Astrocyte of the cerebellum (primary cell): ENCODE measurements at regions not wholly inside any gene's neighbourhood (a gene's known extent, or its start where the extent isn't known, plus 50 kb on each side); places are given as distances from the start of the nearest gene placed in this dataset.

ENCODE experiments used
- DNase-seq: peaks from one replicate; pipeline ENCODE4 v3.0.0-alpha.2; 2011; ENCODE audit warnings: low read depth
- H3K4me3 ChIP-seq: 2 replicates; pipeline ENCODE4 v1.5.1; 2011; ENCODE audit warnings: mild to moderate bottlenecking, low read depth, low read length, moderate library complexity
- in situ Hi-C: cut with HindIII; loops from 2 replicates; pipeline ENCODE4 v1.10.0; 2017; ENCODE audit warnings: low sequenced_read_pairs
- TF ChIP-seq, protein P1 (sequence below): IDR thresholded peaks from 2 replicates; pipeline ENCODE4 v1.5.1; 2012; ENCODE audit warnings: low read length, low read depth, moderate library complexity, mild to moderate bottlenecking; ENCODE audit errors: missing control alignments

DNA sequence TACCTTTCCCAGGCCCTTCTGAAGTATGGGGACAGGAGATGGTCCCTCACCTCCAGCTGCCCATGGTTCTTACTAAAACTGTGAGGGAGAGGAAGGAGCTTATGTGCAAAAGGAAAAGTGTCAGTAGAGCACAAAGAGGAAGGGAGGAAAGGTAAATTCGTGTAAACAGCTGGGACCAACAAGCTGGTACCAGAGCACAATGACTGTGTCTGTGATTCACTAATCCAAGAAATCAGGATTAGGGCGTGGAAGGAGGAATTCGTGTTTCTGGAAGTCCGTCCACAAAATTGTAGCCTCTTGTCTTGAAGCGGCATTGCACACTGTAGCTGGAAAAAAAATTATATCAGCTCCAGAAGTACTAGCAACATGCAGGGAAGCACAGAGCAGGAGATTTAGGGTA is 129.0 kb upstream of the RREB1 start:
- H3K4me3 ChIP-seq = no peak overlapping the region
- TF ChIP-seq, protein P1, sequence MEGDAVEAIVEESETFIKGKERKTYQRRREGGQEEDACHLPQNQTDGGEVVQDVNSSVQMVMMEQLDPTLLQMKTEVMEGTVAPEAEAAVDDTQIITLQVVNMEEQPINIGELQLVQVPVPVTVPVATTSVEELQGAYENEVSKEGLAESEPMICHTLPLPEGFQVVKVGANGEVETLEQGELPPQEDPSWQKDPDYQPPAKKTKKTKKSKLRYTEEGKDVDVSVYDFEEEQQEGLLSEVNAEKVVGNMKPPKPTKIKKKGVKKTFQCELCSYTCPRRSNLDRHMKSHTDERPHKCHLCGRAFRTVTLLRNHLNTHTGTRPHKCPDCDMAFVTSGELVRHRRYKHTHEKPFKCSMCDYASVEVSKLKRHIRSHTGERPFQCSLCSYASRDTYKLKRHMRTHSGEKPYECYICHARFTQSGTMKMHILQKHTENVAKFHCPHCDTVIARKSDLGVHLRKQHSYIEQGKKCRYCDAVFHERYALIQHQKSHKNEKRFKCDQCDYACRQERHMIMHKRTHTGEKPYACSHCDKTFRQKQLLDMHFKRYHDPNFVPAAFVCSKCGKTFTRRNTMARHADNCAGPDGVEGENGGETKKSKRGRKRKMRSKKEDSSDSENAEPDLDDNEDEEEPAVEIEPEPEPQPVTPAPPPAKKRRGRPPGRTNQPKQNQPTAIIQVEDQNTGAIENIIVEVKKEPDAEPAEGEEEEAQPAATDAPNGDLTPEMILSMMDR = no peak
- in situ Hi-C loops = no loop called here
- no peak for DNase-seq

DNA sequence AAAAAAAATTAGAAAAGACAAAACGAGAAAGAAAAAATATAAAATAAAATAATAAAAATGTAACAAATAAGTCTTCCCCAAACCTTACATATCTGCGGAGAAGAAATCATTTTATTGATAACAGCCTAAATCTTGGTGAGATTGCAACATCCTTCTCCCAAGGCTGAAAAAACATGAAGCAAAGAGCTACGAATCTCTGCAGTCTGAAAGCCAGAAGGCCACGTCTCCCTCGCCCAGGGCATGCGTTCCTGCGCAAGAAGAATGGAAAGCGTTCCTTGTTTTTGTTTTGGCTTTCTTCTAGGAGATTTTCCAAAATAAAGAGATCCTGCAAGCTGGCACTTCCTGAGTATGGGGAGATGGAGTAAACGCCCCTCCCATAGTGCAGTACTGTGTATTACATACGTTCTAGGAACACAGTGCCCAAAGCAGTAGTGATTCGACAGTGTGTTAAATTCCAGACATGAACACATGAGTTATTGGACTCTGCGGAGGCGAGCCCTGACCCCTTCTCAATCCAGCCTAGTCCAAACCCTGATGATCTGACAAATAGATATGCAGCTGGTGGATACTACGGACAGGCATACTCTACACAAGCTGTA is 126.7 kb upstream of the RREB1 start:
- no peak for DNase-seq
- TF ChIP-seq, protein P1 = no peak
- in situ Hi-C loops = no loop called here
- H3K4me3 ChIP-seq = no peak overlapping the region

DNA sequence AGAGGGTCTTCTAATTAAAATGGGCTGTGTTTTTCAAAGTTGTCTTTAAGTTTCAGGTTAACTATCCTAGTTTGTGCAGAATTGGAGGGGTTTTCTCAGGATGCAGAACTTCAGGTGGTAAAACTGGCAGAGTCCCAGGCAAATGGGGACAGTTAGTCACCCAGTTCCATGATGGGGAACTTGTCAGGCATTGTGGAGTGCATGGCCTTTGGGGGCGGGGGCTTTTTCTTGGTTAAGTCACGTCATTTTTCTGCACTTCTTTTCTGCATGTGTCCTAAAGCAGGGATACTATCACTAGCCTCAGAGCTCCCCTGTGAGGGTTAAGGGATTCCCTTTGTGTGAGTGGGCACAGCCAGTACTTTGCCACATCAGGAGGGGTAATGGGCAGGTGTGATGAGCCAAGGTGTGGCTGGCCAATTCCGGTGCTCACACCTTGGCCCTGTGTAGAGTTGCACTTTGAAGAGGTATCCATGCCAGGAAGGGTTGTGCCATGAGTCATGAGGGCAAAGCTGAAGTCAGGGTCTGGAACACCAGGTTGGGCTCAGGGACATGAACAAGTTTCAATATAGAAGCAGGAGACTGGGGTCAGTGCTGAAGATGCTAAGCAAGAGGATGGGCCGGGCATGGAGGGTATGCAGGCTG is 126.0 kb upstream of the RREB1 start:
- no peak overlapping the region for H3K4me3 ChIP-seq
- TF ChIP-seq, protein P1 = no peak
- in situ Hi-C loops = no loop called here
- no peak for DNase-seq

DNA sequence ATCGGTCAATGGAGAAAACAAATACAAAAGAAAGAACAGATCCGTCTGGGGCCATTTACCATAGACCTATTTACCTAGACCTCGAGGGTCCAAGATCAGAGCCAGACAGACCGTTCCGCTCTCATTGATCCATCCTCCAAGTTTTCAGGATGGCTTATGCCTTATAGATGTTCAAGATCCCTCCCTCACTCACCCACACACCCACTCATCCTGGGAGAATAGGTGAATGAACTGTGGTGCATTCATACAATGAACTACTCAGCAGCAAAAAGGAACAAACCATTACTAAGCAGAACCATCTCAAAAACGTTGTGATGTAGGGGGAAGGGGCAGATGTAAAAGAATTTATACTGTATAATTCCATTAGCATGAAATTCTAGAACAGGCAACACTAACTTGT is 125.1 kb upstream of the RREB1 start:
- in situ Hi-C loops = no loop called here

DNA sequence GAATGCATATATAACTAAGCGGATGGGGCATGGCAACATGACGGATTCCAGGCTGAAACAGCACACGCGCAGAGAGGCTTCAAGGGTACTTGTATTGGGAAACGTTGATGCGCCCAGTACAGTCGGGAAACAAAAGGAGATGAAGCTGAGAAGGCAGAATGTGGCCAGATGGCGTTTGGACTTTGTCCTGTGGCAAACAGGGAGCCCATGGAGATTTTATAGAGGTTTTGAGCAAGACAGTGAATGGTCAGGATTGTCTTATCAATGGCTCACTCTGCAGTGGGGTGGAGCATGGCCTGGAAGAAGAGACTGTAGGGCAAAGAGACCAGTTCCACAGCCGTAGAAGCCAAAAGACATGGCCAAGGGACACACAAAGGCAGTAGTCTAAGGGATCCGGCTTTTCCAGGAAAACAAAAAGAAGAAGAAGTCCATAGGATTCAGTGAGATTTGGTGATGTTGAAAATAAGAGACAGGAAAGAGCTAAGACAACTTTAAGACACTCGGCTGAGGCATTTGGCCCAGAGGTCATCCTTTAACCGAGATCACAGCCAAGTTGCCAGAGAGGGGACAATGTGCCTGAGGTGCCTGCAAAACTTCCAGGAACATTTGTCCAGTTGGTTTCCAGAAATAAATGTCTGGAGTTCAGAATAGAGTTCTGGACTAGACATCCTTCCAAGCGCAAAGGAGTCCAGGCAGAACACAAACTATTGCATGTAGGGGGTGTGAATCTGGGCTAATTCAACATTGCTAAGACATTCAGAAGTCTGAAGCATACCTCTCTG is 123.0 kb upstream of the RREB1 start:
- no peak for DNase-seq
- no peak overlapping the region for H3K4me3 ChIP-seq
- TF ChIP-seq, protein P1 = no peak
- in situ Hi-C loops = no loop called here

More for the DNA sequence above, 125.1 kb upstream of the RREB1 start:
- DNase-seq = no peak
- no peak overlapping the region for H3K4me3 ChIP-seq
- TF ChIP-seq, protein P1 = no peak

DNA sequence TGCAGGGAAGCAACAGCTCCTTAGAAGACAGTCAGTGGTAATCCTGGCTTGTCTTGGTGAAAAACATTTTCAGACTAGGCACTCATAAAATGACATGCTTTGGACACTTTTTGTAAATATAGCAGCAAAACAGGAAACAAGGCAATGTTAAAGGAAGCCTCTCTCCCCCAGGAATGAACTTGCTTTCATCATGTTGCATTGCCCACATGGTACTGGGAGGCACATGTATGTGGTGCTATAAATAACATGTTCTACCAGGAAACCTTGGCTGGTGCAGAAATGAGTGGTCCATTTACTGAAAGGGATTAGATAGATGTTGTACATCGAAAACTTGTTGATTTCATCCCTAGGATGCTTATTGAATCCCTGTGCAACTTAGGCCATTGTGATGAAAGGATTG is 121.4 kb upstream of the RREB1 start:
- TF ChIP-seq, protein P1 = no peak

More for the DNA sequence above, 121.4 kb upstream of the RREB1 start:
- no peak overlapping the region for H3K4me3 ChIP-seq
- DNase-seq = no peak
- in situ Hi-C loops = no loop called here
